GM12874 (cell line): ENCODE measurements at regions not wholly inside any gene's neighbourhood (a gene's known extent, or its start where the extent isn't known, plus 50 kb on each side); places are given as distances from the start of the nearest gene placed in this dataset.

Source experiments
- TF ChIP-seq, protein P1 (sequence below): IDR thresholded peaks from 2 replicates; pipeline ENCODE4 v1.5.1; 2011; ENCODE audit warnings: low read depth, mild to moderate bottlenecking, control low read depth, low read length, moderate library complexity; ENCODE audit not compliant: insufficient read depth

DNA sequence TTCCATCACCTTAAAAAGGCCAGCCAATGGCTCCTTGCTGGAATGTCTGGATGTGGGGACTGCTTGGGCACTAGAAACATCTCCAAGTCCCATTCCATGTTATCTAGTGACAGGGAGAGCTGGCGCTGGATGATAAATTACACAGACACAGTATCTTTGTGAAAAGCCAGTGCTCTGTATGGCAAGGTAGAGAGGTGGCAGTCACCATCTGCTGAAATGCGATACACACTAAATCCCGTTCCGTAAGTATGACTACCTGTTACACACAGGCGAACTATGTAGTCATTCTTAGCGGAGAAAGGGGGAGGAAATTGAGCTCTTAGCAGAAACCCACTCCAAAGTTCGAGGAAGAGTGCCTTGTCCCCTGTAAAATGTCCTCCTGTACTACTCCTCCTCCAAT is 81.0 kb upstream of the MYOCD start:
- TF ChIP-seq, protein P1, sequence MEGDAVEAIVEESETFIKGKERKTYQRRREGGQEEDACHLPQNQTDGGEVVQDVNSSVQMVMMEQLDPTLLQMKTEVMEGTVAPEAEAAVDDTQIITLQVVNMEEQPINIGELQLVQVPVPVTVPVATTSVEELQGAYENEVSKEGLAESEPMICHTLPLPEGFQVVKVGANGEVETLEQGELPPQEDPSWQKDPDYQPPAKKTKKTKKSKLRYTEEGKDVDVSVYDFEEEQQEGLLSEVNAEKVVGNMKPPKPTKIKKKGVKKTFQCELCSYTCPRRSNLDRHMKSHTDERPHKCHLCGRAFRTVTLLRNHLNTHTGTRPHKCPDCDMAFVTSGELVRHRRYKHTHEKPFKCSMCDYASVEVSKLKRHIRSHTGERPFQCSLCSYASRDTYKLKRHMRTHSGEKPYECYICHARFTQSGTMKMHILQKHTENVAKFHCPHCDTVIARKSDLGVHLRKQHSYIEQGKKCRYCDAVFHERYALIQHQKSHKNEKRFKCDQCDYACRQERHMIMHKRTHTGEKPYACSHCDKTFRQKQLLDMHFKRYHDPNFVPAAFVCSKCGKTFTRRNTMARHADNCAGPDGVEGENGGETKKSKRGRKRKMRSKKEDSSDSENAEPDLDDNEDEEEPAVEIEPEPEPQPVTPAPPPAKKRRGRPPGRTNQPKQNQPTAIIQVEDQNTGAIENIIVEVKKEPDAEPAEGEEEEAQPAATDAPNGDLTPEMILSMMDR: no peak

DNA sequence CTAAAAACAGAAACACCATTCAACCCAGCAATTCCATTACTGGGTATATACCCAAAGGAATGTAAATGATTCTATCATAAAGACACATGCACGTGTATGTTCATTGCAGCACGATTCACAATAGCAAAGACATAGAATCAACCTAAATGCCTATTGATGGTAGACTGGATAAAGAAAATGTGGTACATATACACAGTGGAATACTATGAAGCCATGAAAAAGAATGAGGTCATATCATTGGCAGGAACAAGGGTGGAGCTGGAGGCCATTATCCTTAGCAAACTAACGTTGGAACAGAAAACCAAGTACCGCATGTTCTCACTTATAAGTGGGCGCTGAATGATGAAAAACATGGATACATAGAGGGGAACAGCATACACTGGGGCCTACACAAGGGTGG is 77.2 kb upstream of the MYOCD start:
- TF ChIP-seq, protein P1: no peak

DNA sequence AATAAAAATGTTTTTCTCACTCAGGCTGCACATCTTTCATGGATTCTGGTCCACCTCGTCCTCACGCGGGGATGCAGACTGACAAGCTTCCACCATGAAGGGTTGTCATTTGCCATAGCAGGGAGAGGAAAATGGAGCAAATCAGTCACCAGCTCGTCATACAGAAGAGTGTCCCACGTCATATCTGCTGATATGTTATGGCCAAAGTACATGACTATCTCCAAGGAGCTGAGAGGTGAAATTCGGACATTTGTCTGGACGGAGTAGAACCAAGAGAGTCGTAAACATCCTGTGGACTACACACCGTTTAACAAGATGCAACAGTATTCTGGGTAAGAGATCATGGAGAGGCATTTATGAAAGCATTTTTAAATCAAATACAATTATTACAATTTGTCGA is 75.3 kb upstream of the MYOCD start:
- TF ChIP-seq, protein P1: no peak

DNA sequence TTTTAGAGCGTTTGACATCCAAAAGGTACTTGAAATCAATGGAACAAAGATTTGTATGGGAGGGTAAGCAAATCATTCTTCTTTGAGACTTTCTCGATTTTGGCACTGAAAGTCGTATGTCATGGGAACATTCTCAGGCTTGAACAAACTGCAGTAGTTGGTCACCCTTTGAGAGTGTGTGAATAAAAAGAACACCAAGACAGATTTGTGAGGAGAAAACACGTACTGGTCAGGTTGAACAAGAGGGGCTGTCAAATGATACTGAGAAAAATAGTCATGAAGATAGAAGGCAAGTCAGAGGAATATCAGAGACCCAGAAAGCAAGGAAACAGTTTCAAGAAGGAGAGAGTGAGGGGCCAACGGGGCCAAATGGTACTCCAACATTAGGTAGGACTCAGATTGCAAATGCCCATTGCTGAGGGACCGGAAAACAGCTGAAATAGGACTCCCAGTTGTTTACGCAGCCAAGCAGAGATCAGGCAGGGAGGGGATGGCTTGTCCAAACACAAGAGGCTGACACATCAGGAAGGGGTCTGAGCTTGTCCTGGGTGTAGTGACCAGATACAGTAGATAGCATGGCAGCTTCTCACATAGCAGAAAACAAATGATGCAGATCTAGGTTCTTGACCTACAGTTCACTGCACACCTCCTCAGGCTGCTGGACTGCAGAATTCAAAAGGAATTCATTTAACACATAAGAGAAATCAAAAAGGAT is 74.5 kb upstream of the MYOCD start:
- TF ChIP-seq, protein P1: no peak

DNA sequence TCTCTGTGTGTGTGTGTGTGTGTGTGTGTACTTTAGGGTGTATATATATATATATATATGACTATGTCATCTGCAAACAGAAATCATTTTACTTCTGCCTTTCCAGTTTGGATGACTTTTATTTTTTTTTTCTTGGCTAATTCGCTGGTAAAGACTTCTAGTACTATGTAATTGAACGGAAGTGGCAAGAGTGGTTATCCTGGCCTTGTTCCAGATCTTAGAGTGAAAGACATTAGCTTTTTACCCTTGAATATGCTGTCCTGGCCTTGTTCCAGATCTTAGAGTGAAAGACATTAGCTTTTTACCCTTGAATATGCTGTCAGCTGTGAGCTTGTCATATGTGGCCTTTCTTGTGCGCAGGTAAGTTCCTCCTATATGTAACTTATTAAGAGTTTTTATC is 72.7 kb upstream of the MYOCD start:
- TF ChIP-seq, protein P1: no peak

DNA sequence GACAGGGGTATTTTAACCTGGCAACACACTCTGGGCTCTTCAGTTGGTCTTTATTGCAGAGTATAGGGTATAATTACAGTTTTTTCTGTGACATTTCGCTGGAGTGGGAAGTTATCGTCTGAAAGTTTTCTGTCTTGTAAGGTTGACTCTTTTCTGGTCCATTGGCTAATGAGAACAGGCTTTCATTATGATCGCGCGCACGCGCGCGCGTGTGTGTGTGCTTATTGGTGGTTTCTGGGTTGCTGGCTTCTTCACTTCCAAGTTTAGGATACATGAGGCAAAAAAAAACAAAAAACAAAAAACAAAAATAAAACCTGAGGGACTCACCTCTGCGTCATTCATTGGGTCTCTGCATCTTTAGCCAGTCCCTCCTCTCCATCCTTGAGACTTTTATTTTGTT is 68.7 kb upstream of the MYOCD start:
- TF ChIP-seq, protein P1: no peak

DNA sequence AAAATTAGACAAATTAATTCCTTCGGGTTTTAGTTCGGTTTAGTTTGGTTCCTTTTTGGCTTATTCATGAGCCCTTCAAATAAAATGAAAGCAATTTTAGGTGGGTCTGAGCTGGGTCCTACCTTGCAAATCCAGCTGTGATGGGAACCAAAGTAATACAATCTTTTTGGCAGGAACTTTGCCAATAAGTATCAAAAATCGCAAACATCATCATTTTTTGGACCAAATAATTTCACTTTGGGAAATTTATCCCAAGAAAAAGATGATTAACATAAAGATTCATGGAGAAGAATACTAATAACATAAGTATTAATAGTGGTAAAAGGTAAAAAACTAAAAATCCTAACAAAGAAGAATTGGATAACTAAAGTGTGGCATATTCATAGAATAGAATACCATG is 67.8 kb upstream of the MYOCD start:
- TF ChIP-seq, protein P1: no peak
